NCI-H226 (cell line): ENCODE measurements at regions not wholly inside any gene's neighbourhood (a gene's known extent, or its start where the extent isn't known, plus 50 kb on each side); places are given as distances from the start of the nearest gene placed in this dataset.

ENCODE experiments used
- DNase-seq: peaks from one replicate; pipeline ENCODE4 v3.0.0-alpha.2; 2015

DNA sequence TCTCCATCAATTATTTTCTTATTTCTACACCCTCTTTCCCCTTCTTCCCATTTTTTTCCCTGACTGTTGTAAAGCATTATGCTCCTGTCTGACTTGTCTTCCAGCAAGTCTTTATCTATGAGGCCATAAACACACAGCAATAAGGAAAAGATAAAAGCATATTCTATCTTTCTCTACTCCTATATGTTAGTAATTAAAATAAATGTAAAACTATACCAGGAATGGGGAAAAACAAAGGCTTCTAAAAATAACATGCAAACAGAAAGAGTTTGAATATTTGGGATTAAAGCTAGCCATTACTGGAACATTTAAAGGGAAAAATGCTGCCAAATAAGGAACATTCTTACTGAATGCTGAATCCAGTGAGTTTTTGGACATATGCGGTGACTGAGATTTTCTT, 471.7 kb upstream of the HS3ST1 start:
- no peak for DNase-seq

DNA sequence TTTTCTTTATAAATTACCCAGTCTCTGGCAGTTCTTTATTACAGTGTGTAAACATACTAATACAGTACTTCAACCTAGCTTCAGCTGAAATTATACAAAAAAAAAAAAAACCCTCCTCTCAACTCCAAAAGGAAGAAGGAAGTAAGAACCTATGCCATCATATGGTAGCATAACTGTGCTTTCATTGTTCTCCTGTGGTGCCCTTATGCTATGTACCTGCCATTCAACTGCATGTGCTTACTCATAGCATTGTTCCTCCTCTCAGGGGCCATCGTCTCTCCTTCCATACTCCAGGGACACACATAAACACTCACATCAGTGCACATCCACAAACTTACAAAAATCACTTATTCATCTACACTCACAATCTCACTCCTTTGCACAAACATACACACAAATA, 470.1 kb upstream of the HS3ST1 start:
- DNase-seq, result no peak

DNA sequence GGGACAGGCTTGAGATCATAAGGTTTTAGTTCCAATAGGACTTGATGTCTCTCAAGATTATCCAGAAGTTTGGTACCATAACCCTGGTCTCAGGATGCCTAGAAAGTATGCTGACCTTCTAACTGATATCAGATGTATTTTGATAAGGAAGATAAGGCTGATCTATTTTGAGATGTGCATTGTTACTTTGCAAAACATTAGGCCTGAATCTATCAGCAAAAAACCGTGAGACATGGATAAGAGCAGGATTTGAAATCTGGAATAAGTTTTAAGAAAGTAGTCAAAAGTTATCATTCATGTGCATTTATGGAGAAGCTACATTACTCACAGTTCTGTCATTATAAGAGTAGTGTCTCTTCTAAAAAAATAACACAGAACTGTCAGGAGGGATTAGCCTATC, 467.1 kb upstream of the HS3ST1 start:
- DNase-seq, result no peak

DNA sequence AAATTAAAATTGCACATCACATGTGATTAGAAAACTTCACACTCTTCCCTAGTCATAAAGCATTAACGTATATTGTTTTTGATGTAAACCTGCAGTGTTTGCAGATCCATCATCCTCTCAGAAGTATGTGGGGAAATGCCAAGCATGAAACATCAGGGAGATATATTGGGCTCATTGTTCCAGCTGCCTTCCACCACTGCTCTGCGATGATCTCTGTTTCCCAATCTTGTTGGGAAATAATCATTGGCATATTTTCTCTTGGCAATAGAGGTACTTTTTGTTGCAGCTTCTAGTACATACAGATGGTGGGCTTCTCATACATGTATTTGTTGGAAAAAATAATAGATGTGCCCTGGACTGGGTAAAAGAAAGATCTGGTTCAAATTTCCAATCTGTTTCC, 466.3 kb upstream of the HS3ST1 start:
- DNase-seq, result no peak

DNA sequence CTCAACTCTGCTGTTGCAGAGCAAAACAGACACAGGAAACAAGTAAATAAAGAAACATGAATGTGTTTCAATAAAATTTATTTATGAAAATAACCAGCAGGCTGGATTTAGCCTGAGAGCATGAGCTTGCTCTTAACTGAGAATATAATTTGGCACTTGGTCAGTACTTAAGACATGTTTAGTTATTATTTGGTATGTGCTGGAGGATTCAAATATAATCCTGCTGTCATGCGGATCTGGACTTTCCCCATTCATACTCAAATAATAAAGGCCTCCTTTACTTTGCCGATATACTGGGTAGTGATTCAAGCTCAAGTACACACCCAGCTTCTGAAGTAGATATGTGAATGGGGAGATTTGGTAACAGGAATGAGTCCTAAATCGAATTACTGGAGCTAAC, 465.5 kb upstream of the HS3ST1 start:
- DNase-seq, result no peak

DNA sequence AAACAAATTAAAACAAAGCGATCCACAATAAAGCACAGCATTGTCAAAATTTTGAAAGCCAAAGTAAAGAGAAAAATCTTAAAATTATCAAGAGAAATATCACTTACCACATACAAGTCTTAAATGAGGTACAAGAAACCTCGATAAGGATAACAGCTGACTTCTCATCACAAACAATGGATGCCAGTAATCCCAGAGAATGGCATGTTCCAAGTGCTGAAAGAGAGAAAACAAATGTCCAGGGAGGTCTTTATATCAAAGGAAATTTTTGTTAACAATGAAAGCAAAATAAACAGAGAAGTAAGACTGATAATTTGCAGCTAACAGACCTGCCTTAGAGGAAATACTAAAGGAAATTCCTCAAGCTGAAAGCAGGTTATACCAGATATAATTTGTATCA, 460.4 kb upstream of the HS3ST1 start:
- DNase-seq, result no peak

DNA sequence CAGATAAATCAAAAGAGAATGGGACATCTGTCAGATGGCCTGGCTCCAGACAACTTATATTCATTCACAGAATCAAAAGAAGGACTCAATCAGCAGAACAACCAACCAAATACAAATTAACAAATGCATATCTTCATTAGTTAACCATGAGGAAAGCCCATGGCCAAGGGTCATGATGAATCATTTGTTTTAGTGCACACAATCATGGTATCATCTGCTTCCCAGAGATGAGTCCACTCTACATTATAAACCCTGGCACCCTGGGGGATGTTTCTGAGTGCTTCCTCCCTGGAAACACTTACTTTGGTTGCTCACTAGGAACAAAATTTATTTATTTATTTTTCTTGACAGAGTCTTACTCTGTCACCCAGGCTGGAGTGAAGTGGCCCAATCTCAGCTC, 453.3 kb upstream of the HS3ST1 start:
- no peak for DNase-seq

DNA sequence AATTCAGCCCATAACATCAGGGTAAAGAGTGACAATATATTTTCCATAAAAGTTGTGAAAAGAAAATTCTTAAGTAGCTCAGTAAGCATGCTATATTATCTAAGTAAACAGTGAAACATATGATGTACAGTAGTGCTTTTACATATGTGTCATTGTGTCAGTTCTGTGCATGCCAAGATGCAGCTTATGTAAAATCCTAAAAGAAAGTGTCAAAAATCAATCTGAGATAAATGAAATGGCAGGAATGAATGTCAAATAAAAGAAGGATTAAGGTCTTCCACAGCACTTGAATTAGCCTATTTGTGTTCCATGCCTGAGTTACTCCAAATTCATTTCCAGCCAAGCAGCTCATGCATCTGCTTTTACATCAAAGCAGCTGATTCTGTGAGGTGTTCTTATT, 452.7 kb upstream of the HS3ST1 start:
- DNase-seq, result no peak

DNA sequence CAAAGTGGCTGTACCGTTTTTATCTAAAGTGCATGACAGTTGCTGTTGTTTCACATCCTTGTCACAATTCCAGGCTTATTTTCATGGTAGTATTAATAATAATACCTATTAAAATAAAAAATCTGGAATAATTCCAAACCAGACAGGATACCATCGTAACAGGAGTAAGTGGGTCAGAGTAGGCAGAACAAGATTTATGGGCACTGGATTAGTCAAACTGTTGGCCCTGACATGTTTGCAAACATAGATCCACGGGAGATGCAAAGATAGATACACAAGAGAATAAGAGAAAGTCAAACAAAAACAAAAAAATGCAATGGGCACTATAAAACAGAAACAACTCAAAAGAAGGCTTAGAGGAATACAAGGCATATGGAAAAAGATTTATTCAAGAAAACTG, 449.5 kb upstream of the HS3ST1 start:
- no peak for DNase-seq

DNA sequence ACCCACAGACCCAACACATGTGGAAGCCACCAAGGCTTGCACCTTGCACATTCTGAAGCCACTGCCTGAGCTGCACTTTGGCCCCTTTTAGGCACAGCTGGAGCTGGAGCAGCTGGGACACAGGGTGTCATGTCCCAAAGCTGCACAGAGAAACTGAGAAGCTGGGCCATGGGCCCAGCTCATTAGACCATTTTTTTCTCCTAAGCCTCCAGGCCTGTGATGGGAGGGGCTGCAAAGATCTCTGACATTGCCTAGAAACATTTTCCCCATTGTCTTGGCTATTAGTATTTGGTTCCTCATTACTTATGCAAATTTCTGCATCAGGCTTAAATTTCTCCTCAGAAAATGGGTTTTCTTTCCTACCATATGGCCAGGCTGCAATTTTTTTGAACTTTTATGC, 447.4 kb upstream of the HS3ST1 start:
- no peak for DNase-seq

DNA sequence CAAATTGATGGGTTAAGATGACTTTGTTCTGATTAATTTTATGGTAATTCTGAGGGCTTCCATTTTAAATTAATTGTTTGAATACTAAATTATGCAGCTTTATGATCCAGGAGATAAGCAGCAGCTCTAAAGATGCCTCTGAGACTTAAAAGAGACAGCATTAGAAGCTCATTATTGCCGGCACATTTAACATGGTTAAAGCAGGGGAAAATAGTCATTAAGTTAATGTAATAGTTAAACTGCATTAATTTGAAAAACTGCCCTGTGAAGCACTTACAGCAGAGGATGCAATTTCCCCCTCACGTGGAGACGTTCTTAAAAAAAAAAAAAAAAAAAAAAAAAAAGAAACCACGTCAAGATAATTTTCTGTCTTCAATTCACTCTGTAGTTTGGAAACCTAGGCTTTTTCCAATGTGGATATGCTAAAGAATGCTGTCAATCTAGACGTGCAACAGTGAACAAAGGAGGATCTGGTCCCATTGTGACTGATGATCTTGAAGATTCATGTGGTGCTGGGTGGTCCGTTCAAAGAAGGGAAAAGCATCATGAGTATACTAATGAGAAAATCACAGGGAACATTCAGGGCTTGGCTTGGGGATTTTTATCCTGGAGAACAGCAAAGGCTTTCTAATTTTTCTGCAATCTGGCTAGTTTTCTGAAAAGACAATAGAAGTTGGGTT, 440.6 kb upstream of the HS3ST1 start:
- DNase-seq, result no peak

DNA sequence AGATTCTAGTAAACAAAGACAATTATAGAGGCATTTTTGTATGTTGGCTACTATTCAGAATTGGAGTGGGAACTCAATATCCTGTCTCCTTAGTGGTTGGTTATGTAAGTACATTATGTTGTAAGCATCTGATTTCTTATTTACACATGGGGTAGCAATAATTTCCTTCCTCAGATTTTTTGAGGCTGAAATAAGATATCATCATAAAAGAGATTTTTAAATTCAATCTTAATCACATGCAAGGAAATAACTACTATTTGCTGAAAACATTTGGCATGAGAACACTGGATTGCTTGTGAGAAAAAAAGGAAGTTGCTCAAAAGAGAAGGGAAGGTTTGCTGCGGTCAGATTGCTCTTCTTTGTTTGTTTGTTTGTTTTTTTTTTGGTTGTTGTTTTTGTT, 437.7 kb upstream of the HS3ST1 start:
- no peak for DNase-seq

DNA sequence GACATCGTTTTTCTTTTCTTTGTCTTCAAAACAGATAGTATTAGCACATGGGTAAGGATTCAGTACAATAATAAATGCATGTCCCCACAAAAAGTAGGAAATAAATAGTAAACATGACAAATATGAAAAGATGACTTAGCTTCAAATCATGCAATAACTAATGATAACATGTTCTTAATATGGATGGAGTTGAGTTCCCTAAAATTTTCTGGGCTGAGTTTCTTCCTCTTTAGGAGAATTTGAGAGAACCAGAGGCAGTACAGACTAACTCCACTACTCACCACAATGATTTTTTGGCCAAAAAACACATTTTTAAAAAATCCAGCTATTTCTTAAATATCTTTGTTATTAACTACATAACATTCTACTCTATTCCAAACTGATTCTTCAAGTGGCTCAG, 432.3 kb upstream of the HS3ST1 start:
- DNase-seq, result no peak

DNA sequence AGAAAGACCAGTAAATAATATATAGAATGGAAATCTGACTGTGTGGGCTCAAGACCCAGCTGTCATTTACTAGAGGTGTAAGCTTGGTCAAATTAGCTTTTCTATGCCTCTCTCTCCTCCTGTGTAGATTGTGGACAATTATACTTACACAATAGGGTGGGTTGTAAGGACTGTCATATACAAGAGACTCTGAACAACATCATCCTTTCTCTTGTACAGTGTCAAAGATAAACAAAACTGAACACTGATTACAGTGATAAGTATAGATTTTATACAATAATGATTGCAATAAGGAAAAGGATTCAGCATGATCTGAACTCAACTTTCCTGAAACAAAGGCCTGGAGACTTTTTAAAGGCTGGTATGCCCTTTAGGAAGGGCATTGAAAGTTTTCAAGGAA, 429.2 kb upstream of the HS3ST1 start:
- DNase-seq, result no peak

DNA sequence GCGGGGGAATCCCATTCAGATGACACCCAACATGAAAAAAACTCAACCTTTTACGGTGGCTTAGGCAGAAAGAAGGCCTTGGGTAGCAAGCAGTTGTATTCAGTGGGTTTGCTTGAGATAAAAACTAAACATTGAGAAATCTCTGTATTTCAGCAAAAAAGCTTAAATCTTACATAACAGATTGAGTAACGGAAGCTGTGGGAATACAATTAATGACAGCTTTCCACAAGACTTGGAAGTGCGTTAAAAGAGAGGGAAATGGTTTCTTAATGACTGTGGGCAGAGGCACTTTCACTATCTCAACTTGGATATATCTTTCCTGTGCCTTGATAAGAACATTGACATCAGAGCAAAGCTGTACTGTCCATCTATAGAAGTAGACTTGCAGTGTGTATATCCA, 418.5 kb upstream of the HS3ST1 start:
- DNase-seq, result no peak

DNA sequence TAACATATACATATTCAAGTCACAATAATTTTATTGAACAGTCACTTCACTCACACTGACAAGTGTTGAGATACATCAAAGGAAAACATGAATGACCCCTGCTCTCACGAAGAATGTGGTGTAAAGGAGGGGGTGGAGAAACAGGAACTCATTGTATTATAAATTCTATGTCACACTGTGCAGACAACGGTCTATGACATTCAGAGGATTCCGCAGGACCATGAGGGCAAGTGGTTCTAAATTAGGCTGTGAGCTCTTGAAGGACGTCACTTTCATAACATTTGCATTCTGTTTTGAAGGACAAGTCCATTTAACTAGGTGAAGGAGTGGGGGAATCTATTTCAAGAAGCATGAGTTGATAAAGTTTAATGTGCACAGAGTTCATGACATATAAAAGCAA, 415.2 kb upstream of the HS3ST1 start:
- no peak for DNase-seq

DNA sequence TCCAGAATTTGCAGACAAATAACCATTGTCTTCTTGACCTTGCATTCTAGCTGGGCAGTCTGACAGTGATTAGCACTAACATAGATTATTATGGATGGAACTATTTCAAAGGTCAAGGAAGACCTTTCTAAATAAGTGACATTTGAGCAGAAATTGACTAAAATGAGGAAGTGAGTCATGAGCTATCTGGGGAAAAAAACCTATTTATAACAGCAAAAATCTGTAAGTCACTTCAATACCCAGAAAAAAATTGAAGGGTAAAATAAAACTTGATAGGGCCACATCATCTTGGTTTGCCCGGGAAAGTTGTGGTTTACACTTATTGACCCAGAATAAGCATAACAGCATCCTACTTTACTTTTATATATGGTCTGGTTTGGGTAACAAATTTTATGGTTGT, 414.6 kb upstream of the HS3ST1 start:
- no peak for DNase-seq

DNA sequence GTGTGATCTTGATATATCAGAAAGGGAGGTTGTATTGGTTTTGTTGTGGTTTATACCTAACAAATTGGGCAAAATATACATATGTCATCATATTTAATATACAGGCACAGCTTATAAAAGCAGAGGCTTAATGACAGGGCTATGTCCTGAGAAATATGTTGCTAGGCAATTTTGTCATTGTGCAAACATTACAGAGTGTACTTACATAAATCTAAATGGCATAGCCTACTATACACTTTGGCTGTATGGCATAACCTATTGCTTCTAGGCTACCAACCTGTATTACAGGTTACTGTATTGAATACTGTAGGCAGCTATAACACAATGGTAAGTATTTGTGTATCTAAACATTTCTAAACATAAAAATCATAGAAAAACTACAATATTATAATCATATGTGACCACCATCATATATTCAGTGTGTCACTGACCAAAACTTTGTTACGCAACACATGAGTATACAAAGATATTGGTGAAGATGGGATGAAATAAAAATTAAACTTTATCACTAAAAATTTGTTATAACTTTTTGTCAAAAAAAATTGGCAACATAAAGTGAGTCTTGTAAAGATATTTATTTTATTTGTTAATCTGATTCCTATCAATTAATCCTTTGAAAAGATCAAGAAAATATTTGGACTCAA, 414.0 kb upstream of the HS3ST1 start:
- DNase-seq, result no peak

DNA sequence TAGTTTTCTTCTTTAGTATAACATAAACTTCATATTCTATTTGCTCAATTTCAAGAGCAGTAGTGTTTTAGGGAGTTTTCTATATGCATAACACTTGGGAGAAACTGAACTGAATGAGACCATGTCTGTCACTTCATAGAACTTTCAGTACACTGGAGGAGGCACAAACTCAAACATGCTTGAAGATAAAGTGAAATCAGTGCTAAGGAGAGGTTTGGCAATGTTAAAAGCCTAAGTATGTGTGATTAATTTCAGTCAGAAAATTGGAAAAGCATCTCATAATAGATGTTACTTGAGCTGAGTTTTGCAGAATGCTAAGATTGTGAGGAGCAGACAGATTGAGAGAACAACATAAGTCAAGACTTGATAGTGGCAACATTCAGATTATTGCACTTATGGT, 411.2 kb upstream of the HS3ST1 start:
- no peak for DNase-seq

DNA sequence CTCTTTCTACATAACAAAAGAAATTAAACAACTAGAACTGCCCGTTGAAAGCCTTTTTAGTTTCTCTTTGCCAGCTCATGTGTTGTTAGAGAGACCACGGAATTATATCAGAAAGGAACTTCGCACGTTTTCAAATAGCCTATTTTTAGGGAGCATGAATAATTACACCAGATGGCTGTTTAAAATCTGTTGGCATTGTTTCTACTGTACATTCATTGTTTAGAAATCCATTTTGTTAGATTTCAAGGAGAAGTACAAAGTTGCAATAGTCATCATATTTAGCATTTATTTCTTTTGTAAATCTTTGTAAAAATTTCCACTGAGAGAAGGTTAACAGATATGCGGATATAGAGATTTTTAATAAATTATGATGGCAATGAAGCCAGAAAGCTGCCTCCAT, 403.0 kb upstream of the HS3ST1 start:
- DNase-seq, result no peak

DNA sequence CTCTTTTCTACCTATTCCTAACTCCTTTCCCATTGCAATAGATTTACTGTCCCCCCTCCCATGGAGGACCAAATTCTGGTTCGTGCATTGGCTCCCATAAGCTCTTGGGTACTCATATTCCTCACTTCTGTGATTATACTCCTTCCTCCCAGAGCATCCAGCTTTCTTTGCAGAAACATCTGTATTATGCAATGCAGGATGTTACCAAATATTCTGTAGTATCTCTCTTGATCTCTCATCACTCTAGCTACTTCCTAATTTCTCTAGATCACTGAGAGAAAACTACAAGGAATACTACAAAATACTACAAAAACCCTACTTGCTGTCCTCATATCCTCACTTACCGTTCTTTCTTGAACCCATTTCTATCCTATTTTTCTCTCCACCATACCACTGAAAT, 395.9 kb upstream of the HS3ST1 start:
- no peak for DNase-seq

DNA sequence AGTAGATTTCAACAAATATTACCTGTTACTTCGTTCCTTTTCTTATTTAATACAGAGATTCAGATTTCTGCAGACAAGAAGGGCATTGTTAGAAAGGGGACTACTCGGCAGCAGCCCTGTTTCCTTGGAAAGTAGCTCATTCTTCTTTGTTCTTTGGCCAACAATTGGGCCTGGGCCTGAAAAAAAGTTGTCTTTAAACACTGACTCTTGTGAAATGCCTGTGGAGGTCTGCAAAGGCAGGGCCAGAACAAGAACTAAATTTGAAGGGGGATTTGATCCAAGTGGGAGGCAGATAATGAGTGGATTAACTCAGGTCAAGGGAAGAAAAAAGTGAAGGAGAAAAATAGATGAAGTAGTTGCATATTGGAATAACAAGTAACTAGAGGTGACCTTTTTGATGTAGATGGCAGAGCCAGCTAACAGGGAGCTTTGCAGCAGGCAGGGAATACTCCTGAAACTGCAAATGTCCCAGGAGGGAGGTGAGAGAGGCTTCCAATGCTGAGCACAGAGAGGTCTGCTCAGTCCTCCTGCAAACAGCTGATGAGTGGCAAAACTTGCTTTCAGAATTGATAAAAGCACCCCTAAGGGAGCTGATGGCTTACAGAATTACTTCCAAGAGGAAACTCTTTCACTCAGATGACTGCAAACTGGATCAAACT, 393.2 kb upstream of the HS3ST1 start:
- DNase-seq, result no peak

DNA sequence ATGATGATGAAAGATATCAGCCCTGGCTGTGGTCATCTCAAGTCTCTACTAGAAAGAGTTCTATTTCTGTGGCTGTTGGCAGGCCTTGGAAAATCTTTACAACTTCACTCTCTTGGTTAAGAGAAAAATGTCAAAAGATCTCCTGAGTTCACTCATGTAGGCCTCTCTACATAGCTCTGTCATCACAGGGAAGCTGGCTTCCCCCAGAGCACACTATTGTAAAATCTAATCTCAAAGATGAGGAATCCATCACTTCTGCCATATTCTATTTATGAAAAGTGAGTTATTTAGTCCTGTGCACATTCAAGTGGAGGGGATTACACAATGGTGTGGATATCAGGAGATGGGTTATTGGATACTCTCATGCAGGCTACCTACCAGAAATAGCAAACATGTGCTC, 388.4 kb upstream of the HS3ST1 start:
- DNase-seq, result no peak

DNA sequence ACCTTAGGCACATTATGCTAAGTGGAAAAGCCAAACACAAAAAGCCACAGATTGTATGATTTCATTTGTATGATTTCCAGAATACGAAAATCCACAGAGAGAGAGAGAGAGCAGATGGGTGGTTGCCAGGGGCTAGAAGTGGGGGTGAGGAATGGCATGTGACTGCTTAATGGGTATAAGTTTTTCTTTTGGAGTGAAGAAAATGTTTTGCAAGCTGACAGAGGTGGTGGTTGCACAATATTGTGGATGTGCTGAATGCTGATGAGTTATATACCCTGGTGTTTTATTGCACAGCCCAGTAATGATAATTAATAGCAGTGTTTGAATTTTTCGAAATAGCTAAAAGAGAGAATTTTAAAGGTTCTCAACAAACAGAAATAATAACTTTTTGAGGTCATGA, 386.1 kb upstream of the HS3ST1 start:
- DNase-seq, result no peak

DNA sequence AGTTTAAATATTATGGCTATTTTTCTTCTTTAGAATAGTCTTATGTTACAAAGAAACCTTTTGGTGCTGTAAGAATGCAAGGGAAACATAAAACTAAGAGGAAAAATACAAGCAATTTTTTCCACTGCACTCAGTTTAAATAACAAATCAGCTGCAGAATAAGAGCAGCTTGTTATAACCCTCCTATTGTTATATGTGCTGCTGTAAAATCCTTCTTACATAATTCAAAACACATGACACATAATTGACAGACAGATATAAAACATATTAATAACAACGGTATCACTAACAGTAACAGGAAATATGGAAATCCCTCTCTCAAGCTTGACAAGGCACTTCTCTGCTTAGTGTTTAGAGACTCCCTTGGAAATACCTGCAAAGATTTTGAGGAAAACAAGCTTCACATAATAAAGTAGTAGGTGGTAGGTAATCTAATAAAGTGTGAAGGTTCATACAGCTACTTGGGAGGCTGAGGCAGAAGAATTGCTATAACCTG, 385.3 kb upstream of the HS3ST1 start:
- DNase-seq, result no peak
